Stimulated activated CD4-positive, alpha-beta T cell treated with anti-CD3 and anti-CD28 coated beads, Interleukin-15, amount 100 ng/mL, for 48 hours (primary cell): ENCODE measurements at regions not wholly inside any gene's neighbourhood (a gene's known extent, or its start where the extent isn't known, plus 50 kb on each side); places are given as distances from the start of the nearest gene placed in this dataset.
A peak's percentile ranks its signal among the peaks of the same experiment; 100 is the strongest.

ENCODE experiments used
- DNase-seq, 2 donors: peaks; one replicate each; pipeline ENCODE4 v3.0.0-alpha.2; 2020; ENCODE audit warnings: low read depth in 2 of 2

GRCh38 chr1:231108516-231109302 is 53.1 kb upstream of the TRIM67 start:
- DNase-seq, result no peak

DNA sequence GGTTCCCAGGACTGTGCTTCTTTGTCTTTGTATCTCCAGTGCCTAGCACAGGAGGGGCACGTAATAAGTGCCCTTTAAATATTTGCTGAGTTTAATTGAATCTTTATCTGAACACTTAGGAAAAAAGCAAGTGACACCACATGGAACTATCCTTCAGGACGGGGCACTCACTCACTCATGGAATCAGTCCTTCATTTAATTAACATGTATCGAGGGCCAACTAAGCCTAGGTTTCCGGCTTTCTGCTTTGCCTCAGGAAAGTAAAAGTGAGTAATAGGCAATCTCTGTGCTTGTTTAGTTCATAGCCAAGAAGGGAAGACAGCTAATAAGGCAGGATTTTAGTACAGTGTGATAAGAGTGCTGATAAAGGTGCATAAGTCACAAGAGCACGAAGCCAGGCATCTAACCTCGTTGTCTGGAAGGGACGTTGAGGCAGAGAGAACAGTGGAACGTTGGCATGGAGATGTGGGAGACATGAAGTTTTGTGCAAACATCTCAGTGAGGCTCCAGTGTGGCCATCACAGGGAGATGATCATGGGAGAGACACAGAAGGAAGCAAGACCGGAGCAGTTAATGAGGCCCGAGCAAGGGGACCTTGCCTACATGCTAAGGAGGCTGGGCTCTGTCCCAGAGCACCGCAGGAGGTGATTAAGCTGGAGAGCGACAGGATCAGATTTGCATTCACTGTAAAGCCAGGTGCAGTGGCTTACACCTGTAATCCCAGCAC is 54.1 kb upstream of the TRIM67 start:
- no peak for DNase-seq

DNA sequence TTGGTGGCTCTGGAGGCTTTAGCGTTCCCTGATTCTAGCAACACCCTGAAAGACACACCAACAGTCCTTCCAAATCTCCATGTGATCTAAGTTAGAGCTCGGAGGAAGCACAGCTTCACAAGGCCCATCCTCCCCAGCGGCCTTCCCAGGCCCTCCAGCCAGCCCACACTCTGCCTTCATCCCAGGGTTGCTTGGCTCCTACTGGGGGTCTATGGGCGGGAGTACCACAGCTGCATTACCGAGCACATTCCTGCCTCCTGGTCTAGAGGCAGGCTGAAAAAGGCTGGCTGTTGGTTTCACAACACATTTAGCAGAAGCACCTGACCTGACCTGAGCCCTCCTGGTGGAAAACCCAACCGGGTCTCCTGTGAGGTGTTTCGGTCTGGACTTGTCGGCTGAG is 54.7 kb upstream of the TRIM67 start:
- no peak for DNase-seq

DNA sequence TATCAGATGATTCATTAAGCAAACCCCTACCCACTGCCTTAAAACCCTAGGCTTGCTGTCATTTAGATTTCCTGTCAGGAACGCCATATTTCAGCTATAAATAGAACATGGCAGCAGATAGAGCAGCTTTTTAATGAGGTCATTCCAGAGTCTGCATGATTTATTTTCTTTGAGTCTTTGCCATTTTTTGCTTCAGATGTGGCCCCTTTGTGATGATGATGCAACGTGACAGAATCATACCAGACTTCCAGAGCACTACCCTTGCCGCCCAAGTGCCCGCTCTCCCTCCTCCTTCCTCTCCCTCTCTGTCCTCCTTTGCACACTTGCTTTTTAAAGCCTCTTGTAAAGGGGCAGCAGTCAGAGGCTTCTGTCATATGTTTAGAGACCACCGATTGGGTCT is 55.5 kb upstream of the TRIM67 start:
- no peak for DNase-seq

- no peak for DNase-seq
Observed at GRCh38 chr1:231104917-231105316, 56.9 kb upstream of the TRIM67 start.

DNA sequence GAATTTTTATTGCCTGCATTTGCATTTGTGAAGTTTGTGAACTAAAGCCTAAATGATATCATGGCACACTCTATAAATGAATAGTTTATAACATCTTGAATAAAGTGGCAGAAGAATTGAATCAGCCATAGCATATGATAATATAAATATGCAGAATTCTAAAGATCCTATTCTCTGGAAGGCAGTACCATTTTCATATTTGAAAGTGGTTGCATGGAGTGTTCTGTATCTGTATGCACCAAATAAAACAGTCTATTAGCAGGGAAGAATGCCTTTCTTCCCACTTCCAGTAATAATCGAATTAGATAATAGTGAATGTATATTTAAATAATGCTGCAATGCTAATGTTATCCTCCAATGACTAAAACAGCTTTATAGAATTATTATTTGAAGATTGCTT is 57.9 kb upstream of the TRIM67 start:
- DNase-seq, result no peak

- DNase-seq, result no peak
Observed at GRCh38 chr1:231099996-231100767, 60.1 kb upstream of the FAM89A start.

GRCh38 chr1:231099311-231099710 is 59.3 kb upstream of the FAM89A start:
- no peak for DNase-seq

GRCh38 chr1:231095595-231095994 is 55.5 kb upstream of the FAM89A start:
- no peak for DNase-seq

DNA sequence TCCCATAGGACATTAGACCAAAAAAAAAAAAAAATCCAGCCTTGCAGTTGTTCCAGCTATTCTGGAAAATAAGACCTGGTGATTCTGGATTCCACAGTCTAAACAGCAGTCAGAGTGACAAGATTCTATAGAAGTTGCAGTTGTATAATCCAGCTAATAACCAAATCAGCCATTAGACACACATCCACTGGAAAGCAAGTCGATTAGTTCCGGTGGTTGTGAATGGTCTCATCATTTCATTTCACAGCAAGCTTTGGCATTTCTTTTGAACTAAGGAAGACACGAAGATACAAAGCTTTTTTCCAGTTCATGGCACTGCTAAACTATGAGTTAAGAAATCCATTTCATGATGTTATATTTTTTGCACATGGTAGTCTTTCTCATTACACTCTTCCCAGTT is 54.4 kb upstream of the FAM89A start:
- DNase-seq, result no peak

DNA sequence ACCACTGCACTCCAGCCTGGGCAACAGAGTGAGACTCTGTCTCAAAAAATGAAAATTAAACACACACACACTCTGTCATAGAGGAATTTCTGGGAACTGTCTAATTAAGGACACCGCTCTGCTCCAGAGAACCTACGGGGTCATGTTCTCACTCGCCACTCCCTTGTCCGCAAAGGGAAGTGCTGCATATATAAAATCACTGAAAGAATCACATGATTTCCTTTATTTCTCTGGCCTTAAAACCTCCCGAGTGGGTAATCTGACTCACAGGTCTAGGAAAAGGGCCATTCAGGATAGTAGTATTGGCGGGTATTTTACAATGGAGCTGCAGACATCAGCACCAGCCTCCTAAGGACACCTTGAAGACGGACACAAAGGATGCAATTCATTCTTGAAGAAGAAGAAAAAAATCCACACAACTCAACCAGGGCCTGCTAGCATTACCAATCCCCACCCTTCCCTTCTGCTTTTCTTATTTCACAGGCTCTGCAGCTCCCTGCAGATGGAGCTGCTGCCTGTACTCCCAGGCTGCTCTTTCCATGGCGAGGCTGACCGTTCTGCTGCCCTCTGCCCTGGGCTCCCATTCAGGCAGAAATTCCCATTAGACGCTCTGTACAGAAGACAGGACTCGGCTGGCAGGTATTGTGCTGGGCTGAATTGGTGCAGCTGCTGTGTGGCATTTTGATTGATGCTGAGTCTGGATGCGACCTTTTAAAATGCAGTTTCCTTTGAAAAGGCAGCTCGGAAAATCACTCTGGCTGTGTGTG is 53.3 kb upstream of the FAM89A start:
- DNase-seq, result no peak

GRCh38 chr1:231092380-231092779 is 52.3 kb upstream of the FAM89A start:
- no peak for DNase-seq

DNA sequence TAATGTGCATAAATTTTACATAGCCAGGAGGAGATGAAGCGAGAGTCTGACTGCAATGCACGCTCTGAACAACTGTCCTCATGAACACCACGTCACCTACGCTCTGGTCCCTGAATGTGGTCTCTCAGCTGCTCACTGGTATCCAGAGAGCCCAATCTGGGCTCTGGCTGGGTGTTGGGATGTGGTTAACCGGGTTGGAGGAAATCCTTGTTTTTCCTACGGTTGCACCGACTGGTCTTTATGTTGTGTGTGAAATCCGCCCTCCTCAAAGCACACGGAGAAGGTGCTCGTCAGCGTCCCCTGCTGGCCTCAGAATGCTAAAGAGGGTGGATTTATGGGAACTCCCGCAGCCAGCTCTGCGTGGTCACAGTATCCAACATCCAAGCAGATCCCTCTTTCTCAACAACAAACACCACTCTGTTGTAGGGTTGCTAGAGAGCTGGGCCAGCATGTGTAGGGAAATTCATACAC is 51.8 kb upstream of the FAM89A start:
- peak; percentile 4 to 22 for DNase-seq

DNA sequence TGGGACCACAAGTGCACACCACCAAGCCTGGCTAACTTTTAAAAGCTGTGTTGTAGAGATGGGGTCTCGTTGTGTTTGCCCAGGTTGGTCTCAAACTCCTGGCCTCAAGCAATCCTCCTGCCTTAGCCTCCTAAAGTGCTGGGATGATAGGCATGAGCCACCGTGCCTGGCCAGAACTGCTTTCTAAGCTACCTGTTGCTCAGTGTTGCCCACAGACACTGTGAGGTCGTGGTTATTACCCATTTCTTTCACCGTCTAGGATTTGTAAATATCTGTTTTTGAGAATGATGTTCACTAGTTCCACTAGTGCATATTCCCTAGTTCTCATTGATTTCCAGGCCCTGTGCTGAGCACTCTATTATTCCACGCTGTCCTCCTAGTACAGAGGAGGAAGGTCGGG is 51.4 kb upstream of the FAM89A start:
- no peak for DNase-seq
